ENCODE measurements at regions not wholly inside any gene's neighbourhood (a gene's known extent, or its start where the extent isn't known, plus 50 kb on each side); places are given as distances from the start of the nearest gene placed in this dataset.

GRCh38 chr7:94284104-94284503 is 110.6 kb upstream of the COL1A2 start:
- Mint-ChIP-seq H3K9me3 (ENCODE audit: low read depth, unreplicated experiment) (no peaks in the 10 kb centered on the region), H3K4me3 (ENCODE audit: low read depth, unreplicated experiment) (no peak overlapping the region), H3K27me3 (ENCODE audit: unreplicated experiment) (no peaks in the 10 kb centered on the region), H3K36me3 (ENCODE audit: insufficient read depth, unreplicated experiment) (no peaks in the 10 kb centered on the region), H3K4me1 (ENCODE audit: low read depth, unreplicated experiment) (no peaks in the 10 kb centered on the region), H3K27ac (ENCODE audit: unreplicated experiment) (no peak overlapping the region)
- CTCF ChIA-PET: no interaction called here
- no peak for DNase-seq
- intact Hi-C loops (cut with micrococcal nuclease; ENCODE audit: unreplicated experiment): loop anchor here (10.0 kb wide), 1 partner anchor 961 kb away; no protein-coding TSS in a partner anchor
- no TSS peak for BruUV-seq (replicated peaks)
- no peak for TF ChIP-seq CTCF (IDR thresholded peaks at IDR 0.05; ENCODE audit: unreplicated experiment)

GRCh38 chr7:94286111-94286510 is 108.6 kb upstream of the COL1A2 start:
- TF ChIP-seq CTCF (IDR thresholded peaks at IDR 0.05; ENCODE audit: unreplicated experiment): no peak
- no TSS peak for BruUV-seq (replicated peaks)
- CTCF ChIA-PET: no interaction called here
- DNase-seq: no peak
- no peak overlapping the region for H3K4me3 Mint-ChIP-seq (ENCODE audit: low read depth, unreplicated experiment)
- intact Hi-C loops (cut with micrococcal nuclease; ENCODE audit: unreplicated experiment): loop anchor here (5.0 to 10.0 kb wide), 2 partner anchors 761 to 959 kb away; no protein-coding TSS in a partner anchor
- no peaks in the 10 kb centered on the region for H3K27me3 Mint-ChIP-seq (ENCODE audit: unreplicated experiment)
- H3K36me3 Mint-ChIP-seq (ENCODE audit: insufficient read depth, unreplicated experiment): no peaks in the 10 kb centered on the region
- no peak overlapping the region for H3K27ac Mint-ChIP-seq (ENCODE audit: unreplicated experiment)
- no peaks in the 10 kb centered on the region for H3K9me3 Mint-ChIP-seq (ENCODE audit: low read depth, unreplicated experiment)
- H3K4me1 Mint-ChIP-seq (ENCODE audit: low read depth, unreplicated experiment): no peaks in the 10 kb centered on the region

GRCh38 chr7:94288096-94288495 is 106.6 kb upstream of the COL1A2 start:
- intact Hi-C loops (cut with micrococcal nuclease; ENCODE audit: unreplicated experiment): loop anchor here (5.0 to 10.0 kb wide), 2 partner anchors 759 to 957 kb away; no protein-coding TSS in a partner anchor
- no peak for DNase-seq
- H3K9me3 Mint-ChIP-seq (ENCODE audit: low read depth, unreplicated experiment): no peaks in the 10 kb centered on the region

GRCh38 chr7:94289071-94289470 is 105.6 kb upstream of the COL1A2 start:
- peak; percentile 62 for TF ChIP-seq CTCF (IDR thresholded peaks at IDR 0.05; ENCODE audit: unreplicated experiment)
- DNase-seq: peak; percentile 64
- no peaks in the 10 kb centered on the region for H3K36me3 Mint-ChIP-seq (ENCODE audit: insufficient read depth, unreplicated experiment)
- no peaks in the 10 kb centered on the region for H3K4me1 Mint-ChIP-seq (ENCODE audit: low read depth, unreplicated experiment)
- H3K27me3 Mint-ChIP-seq (ENCODE audit: unreplicated experiment): no peaks in the 10 kb centered on the region
- intact Hi-C loops (cut with micrococcal nuclease; ENCODE audit: unreplicated experiment): loop anchor here (1.0 to 10.0 kb wide), 4 partner anchors 106 to 956 kb away; no protein-coding TSS in a partner anchor
- no peaks in the 10 kb centered on the region for H3K9me3 Mint-ChIP-seq (ENCODE audit: low read depth, unreplicated experiment)
- BruUV-seq (replicated peaks): no TSS peak
- H3K4me3 Mint-ChIP-seq (ENCODE audit: low read depth, unreplicated experiment): no peak overlapping the region
- CTCF ChIA-PET: interaction anchor here (0.6 to 3.1 kb wide), 9 partner anchors 61 to 1399 kb away, joined by 3 to 31 read pairs (median 4); partner anchors contain the start of gene COL1A2
- H3K27ac Mint-ChIP-seq (ENCODE audit: unreplicated experiment): no peak overlapping the region

More at GRCh38 chr7:94288096-94288495, 106.6 kb upstream of the COL1A2 start:
- CTCF ChIA-PET: interaction anchor here (0.7 to 3.1 kb wide), 2 partner anchors 107 to 959 kb away, joined by 3 to 31 read pairs; partner anchors contain the start of gene COL1A2
- Mint-ChIP-seq H3K27ac (ENCODE audit: unreplicated experiment) (no peak overlapping the region), H3K4me1 (ENCODE audit: low read depth, unreplicated experiment) (no peaks in the 10 kb centered on the region), H3K4me3 (ENCODE audit: low read depth, unreplicated experiment) (no peak overlapping the region), H3K36me3 (ENCODE audit: insufficient read depth, unreplicated experiment) (no peaks in the 10 kb centered on the region), H3K27me3 (ENCODE audit: unreplicated experiment) (no peaks in the 10 kb centered on the region)
- no TSS peak for BruUV-seq (replicated peaks)
- TF ChIP-seq CTCF (IDR thresholded peaks at IDR 0.05; ENCODE audit: unreplicated experiment): no peak

Data from Calu3 (cell line).